Tongue (tissue), 1 donor: ENCODE measurements at regions not wholly inside any gene's neighbourhood (a gene's known extent, or its start where the extent isn't known, plus 50 kb on each side); places are given as distances from the start of the nearest gene placed in this dataset.
"Not testable (repeated sequence)": the region's sequence is repeated elsewhere in the genome, so short reads cannot be mapped to it uniquely, and the experiment has no call there.

Experiments used
- DNase-seq: peaks from one replicate; pipeline ENCODE4 v3.0.0-alpha.2; 2015

DNA sequence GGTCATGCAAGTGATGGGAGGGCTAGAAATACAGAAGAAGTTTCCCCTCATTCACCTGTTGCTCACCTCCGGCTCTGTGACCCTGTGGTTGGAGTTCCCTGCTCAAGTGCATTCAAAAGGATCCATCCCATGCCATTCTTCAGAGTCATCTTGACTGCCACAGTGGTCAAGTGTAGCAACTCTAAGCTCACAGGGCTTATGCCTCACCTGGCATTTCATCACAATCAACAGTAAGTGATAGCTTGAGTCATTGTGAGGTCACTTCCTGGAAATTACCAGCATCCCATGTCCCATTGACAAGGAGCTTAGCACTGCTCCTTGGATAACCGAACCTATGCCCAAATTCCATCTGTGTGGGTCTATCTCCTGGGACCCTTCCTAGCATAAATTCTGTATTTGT is 55.6 kb downstream of the OR4C45 start:
- no peak for DNase-seq

DNA sequence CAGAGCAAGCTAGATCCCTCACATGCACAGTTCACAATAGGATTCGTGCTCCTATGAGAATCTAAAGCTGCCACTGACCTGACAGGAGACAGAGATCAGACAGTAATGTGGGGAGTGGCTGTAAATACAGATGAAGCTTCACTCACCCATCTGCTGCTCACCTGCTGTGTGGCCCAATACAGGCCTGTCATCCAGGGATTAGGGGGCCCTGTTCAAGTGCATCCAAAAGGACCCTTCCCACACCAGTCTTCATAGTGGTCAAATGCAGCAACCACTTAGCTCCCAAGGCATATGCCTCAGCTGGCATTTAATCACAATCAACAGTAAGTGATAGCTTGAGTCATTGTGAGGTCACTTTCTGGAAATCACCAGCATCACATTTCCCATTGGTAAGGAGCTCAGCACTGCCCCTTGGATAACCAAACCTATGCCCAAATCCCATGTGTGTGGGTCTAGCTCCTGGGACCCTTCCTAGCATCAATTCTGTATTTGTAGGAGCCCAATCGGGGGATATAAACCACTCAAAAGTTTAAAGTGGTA is 65.6 kb downstream of the OR4C45 start:
- DNase-seq: no peak

DNA sequence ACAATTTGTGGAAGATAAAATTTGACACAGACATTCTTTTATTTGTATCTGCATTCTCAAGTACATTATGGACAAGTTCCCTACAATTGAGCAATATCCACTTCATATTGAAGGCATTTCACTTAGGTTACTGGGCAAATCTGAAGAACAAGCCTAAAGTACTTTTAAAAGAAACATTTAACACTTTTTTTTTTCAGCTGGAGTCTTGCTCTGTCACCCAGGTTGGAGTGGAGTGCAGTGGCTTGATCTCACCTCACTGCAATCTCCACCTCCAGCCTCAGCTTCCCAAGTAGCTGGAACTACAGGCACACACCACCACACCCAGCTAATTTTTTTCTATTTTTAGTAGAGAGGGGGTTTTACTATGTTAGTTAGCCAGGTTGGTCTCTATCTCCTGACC is 70.2 kb downstream of the OR4C45 start:
- DNase-seq: no peak

GRCh38 chr11:50140686-50141085 is 108.0 kb downstream of the OR4C45 start:
- DNase-seq: not testable (repeated sequence)

DNA sequence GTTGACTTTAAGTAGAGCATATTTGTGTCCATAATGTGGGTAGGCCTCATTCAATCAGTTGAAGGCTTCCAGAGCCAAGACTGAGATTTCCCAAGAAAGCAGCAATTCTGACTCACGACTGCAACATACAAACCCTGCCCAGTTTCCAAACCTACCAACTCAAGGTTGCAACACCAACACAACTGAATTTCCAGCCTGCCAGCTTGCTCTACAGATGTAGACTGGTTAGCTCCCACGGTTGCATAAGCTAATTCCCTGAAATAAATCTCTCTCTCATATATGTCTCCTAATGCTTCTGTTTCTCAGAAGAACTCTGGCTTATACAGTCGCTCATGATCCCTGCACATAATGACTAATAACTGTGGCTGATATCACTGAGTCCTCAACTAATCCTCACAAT is 113.6 kb downstream of the OR4C45 start:
- not testable (repeated sequence) for DNase-seq

- DNase-seq: not testable (repeated sequence)
Observed at GRCh38 chr11:50147946-50148345, 115.3 kb downstream of the OR4C45 start.

- DNase-seq: no peak
Observed at GRCh38 chr11:50155508-50155907, 122.8 kb downstream of the OR4C45 start.

DNA sequence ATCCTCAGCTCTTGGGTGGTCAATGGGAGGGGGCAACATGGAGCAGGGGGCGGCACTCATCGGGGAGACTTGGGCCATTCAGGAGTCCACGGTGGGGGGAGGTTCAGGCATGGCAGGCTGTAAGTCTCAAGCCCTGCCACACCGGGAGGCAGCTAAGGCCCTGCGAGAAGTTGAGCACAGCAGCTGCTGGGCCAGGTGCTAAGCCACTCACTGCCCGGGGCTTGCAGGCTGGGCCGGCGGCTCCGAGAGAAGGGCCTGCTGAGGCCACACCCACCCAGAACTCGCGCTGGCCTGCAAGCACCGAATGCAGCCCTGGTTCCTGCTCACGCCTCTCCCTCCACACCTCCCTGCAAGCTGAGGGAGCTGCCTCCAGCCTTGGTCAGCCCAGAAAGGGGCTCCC is 131.4 kb downstream of the OR4C45 start:
- DNase-seq: no peak

- DNase-seq: no peak
Observed at GRCh38 chr11:50169634-50170033, 137.0 kb downstream of the OR4C45 start.

DNA sequence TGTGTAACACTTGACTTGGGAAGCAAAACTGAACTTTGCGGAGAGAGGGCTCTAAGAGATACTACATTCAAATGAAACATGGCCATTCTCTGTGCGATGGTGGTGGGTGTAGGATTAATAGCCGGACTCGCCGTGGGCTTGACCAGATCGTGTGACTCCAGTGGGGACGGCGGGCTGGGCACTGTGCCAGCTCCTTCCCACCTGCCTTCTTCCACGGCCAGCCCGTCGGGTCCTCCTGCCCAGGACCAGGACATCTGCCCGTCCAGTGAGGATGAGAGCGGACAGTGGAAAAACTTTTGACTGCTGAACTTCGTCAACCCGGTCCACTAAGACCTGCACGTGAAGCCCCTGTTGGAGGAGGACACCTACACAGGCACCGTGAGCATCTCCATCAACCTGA is 137.4 kb downstream of the OR4C45 start:
- no peak for DNase-seq

- DNase-seq: no peak
Observed at GRCh38 chr11:50174189-50174588, 141.5 kb downstream of the OR4C45 start.

DNA sequence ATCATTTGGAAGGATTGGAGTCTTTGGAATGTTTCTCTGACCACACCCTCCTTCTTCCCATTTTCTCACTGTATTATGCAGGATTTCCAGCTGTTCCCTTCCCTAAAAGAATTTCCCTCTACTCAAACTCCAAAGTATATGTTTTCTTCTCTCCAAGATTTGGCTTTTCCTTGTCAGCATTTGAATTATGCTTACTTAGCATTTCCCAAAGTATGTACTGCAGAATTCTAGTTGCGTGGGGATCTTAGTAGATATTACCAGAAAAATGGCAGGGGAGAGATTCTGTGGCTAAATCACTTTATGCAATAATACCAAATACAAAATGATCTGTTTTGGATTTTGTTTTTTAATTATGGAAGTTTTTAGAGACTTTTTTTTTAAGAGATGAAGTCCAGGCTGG is 142.3 kb downstream of the OR4C45 start:
- DNase-seq: no peak

GRCh38 chr11:50178737-50179136 is 146.1 kb downstream of the OR4C45 start:
- no peak for DNase-seq

DNA sequence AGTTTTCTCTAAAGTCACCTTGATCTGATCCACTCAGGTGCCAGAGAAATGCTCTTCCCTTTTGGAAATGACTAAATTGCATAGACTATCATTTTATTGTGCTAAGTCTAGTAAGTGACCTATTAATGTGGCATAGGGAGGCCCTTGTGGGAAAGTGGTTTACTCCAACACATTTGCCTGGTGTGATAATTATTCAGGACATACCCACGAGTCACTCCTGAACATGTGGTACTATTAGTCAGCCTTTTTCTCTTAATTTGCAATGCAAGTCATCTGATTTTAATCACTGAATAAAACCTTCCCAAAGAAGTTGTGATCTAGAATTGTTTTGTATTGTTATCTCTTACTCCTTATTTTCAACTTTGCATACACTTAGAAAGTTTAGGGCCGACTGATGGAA is 148.7 kb downstream of the OR4C45 start:
- no peak for DNase-seq

DNA sequence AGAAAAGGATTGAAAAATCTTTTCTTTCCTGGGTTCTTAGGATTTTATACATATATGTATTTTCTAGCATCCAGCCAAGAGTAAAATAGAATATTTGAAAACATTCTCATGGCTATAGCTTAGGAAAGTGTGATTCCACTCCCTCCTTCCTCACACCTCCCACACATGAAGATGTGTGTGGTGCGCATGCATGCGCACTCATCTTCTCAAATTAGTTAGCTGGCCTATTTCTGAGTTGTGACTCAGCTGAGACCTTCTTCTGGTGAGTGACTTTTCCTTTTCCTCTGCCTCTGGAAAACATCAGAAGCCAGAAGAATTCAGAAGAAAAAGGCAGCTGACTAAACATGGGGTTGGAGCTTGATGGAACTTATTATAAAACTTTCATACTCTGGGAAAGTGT is 149.8 kb downstream of the OR4C45 start:
- DNase-seq: no peak

DNA sequence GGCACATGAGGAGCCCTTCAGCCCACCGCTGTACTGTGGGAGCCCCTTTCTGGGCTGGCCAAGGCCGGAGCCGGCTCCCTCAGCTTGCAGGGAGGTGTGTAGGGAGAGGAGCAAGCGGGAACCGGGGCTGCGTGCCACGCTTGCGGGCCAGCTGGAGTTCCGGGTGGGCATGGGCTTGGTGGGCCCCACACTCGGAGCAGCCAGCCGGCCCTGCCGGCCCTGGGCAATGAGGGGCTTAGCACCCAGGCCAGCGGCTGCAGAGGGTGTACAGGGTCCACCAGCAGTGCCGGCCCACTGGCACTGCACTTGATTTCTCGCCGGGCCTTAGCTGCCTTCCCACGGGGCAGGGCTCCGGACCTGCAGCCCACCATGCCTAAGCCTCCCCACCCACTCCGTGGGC is 150.5 kb downstream of the OR4C45 start:
- not testable (repeated sequence) for DNase-seq

DNA sequence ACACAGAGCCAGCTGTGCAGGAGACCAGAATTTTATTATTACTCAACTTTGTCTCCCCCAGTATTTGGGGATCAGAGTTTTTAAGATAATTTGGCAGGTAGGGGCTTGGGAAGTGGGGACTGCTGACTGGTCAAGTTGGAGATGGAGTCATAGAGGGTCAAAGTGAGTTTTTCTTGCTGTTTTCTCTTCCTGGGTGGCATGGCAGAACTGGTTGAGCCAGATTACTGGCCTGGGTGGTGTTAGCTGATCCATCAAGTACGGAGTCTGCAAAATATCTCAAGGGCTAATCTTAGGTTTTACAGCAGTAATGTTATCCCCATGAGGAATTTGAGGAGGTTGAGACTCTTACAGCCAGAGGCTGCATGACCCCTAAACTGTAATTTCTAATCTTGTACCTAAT is 153.5 kb downstream of the OR4C45 start:
- no peak for DNase-seq

- DNase-seq: no peak
Observed at GRCh38 chr11:50187220-50187619, 154.5 kb downstream of the OR4C45 start.

DNA sequence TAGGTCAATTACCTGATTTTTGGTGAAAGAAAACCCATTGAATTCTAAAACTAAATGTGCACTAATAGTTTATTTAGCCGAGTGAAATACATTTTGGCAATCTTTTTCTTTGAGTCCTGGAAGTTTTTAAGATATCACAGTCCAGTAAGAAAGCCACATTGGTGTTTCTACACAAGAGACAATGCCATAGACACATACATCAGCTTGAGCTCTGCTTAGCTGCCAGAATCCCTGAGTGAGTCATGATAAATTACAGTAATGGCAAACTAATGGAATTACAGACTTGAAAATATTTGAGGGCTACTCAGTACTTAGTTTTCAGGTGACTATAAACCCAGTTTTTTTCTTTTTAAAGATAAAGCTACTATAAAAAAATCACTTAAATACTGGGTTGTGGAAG is 155.4 kb downstream of the OR4C45 start:
- no peak for DNase-seq

- no peak for DNase-seq
Observed at GRCh38 chr11:50192743-50193142, 160.1 kb downstream of the OR4C45 start.

- no peak for DNase-seq
Observed at GRCh38 chr11:50214376-50214775, 181.7 kb downstream of the OR4C45 start.

GRCh38 chr11:50220651-50221050 is 188.0 kb downstream of the OR4C45 start:
- no peak for DNase-seq

- not testable (repeated sequence) for DNase-seq
Observed at GRCh38 chr11:50238368-50238767, 205.7 kb downstream of the OR4C45 start.

DNA sequence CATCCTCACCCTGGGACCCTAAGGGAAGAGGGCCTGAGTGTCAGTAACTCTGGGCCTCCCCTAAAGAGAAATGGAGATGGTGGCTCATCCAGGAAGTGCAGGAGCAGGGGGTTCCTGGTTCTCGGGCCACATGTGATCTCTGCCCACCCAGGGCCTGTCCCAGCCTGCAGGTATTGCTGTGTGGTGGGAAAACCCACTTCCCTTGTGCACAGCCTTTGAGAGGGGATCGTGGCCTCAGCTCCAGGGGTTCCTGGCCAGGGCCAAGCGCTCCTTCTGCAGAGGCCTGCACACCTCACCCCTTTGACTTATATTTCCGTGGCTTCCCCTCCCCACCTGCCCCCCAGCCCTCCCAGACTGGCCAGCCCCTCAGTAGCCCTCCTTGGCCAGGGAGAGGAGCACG is 213.5 kb downstream of the OR4C45 start:
- DNase-seq: no peak

- no peak for DNase-seq
Observed at GRCh38 chr11:50246699-50247098, 214.0 kb downstream of the OR4C45 start.
